ENCODE measurements at regions not wholly inside any gene's neighbourhood (a gene's known extent, or its start where the extent isn't known, plus 50 kb on each side); places are given as distances from the start of the nearest gene placed in this dataset.
"Not testable (repeated sequence)": the region's sequence is repeated elsewhere in the genome, so short reads cannot be mapped to it uniquely, and the experiment has no call there.

DNA sequence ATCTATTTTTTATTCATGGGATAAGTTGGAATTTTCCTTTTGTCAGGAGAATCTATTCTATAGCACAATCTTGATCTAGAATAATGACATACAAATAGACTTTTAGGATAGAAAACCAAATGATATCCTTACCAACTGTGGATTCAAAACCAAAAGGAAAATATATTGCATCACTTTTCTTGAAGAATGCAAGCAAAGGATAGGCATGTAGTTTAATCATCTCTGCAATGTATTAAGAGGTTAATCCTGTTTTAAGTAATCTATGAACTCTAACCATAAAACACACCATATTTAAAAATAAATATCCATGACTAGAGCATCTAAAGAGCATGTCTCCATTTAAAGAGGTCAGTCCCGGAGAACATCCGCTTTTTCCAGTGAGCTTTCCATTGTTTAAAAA, 106.7 kb upstream of the CNKSR3 start:
- no peaks in the 10 kb centered on the region for H3K36me3 ChIP-seq (ENCODE audit: control insufficient read depth, insufficient read depth, low read length)
- TF ChIP-seq, protein P1, sequence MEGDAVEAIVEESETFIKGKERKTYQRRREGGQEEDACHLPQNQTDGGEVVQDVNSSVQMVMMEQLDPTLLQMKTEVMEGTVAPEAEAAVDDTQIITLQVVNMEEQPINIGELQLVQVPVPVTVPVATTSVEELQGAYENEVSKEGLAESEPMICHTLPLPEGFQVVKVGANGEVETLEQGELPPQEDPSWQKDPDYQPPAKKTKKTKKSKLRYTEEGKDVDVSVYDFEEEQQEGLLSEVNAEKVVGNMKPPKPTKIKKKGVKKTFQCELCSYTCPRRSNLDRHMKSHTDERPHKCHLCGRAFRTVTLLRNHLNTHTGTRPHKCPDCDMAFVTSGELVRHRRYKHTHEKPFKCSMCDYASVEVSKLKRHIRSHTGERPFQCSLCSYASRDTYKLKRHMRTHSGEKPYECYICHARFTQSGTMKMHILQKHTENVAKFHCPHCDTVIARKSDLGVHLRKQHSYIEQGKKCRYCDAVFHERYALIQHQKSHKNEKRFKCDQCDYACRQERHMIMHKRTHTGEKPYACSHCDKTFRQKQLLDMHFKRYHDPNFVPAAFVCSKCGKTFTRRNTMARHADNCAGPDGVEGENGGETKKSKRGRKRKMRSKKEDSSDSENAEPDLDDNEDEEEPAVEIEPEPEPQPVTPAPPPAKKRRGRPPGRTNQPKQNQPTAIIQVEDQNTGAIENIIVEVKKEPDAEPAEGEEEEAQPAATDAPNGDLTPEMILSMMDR (IDR thresholded peaks at IDR 0.05; ENCODE audit: insufficient read depth, low read length, poor library complexity, severe bottlenecking): no peak
- DNase-seq (ENCODE audit: low read depth): no peak
- no peaks in the 10 kb centered on the region for H3K27me3 ChIP-seq (ENCODE audit: control insufficient read depth, insufficient read depth, low read length)
- no peak overlapping the region for H3K4me3 ChIP-seq (ENCODE audit: low read depth, low read length)

DNA sequence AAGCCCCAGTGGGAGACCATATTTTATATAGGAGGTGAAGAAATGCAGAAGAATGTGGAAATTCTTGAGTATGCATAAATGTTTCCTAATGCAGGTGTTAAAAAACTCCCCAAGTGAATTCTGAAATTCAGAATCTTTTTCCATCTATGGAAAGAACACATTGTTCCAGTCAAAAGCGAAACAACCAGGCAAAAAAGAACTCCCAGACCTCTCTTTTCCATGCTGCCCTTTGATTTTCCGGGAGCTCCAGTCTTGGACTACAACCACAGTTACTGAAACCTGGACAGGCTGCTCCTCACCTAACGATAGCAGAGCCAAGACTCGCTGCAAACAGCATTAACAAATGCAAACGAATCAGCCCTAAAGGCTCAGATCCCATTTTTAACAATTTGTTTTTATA, 108.7 kb upstream of the CNKSR3 start:
- DNase-seq (ENCODE audit: low read depth): no peak
- TF ChIP-seq, protein P1 (IDR thresholded peaks at IDR 0.05; ENCODE audit: insufficient read depth, low read length, poor library complexity, severe bottlenecking): no peak
- Histone ChIP-seq H3K4me3 (ENCODE audit: low read depth, low read length) (no peak overlapping the region), H3K27me3 (ENCODE audit: control insufficient read depth, insufficient read depth, low read length) (no peaks in the 10 kb centered on the region), H3K36me3 (ENCODE audit: control insufficient read depth, insufficient read depth, low read length) (no peaks in the 10 kb centered on the region)

DNA sequence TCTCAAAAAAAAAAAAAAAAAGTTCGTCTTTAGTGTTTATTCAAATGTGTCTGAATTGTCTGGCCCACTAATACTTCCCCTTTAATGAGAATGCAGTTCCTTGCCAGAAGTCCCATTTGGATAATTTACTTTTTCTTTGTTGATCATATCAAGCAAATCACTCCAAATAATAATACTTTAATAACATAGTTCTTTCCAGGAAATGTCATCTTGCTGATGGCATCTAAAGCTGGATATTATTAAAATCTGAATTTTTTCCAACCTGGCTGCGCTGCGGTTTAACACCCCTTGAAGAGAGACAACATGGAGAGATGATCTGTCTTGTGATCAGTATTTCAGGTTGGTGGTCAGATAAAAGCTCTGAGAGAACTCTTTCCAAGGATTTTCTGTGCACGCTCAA, 111.2 kb upstream of the CNKSR3 start:
- H3K36me3 ChIP-seq (ENCODE audit: control insufficient read depth, insufficient read depth, low read length): no peaks in the 10 kb centered on the region
- no peaks in the 10 kb centered on the region for H3K27me3 ChIP-seq (ENCODE audit: control insufficient read depth, insufficient read depth, low read length)
- TF ChIP-seq, protein P1 (IDR thresholded peaks at IDR 0.05; ENCODE audit: insufficient read depth, low read length, poor library complexity, severe bottlenecking): no peak
- no peak overlapping the region for H3K4me3 ChIP-seq (ENCODE audit: low read depth, low read length)
- DNase-seq (ENCODE audit: low read depth): no peak

DNA sequence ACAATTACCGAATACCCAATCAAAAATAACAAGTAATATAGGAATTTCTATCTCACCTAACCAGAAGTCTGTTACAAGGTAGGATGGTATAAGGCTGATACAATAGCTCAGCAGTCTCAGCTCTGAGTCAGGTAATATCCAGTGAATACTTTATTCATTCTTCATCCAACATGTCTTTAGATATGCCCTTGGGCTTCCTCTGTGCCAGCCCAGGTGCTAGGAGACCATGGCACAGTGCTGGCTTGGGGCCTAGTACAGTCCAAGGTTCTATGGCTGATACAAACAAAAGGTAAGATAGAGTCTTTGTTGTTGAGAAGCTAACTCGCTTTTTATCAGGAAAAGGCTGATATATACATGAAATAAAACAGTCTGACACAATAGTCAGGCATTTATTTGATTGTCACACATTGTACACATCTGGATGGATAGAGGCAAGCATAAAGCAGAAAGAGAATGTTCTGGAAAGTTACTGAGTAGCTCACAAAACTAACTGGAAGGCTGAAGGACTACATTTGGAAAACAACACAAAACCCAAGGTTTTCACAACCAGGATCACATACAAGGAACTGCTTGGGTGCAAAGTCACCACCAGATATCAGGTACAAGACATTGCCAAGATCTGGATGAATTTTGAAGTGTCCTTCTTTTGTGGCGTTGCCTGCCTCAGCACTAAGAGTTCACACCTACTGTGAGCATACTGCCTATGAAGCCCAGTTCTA, 110.4 kb upstream of the SCAF8 start:
- H3K27me3 ChIP-seq (ENCODE audit: control insufficient read depth, insufficient read depth, low read length): no peaks in the 10 kb centered on the region
- H3K4me3 ChIP-seq (ENCODE audit: low read depth, low read length): no peak overlapping the region
- no peaks in the 10 kb centered on the region for H3K36me3 ChIP-seq (ENCODE audit: control insufficient read depth, insufficient read depth, low read length)
- TF ChIP-seq, protein P1 (IDR thresholded peaks at IDR 0.05; ENCODE audit: insufficient read depth, low read length, poor library complexity, severe bottlenecking): no peak
- no peak for DNase-seq (ENCODE audit: low read depth)

DNA sequence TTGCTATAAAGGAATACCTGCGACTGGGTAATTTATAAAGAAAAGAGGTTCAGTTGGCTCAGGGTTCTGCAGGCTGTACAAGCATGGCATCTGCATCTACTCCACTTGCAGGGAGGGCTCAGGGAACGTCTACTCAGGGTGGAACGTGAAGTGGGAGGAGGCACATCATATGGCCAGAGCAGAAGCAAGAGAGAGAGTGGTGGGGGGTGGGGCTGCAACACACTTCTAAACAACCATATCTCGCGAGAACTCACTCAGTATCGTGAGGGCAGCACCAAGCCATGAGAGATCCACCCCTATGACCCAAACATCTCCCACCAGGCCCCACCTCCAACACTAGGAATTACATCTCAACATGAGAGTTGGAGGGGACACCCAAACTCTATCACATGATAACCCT, 109.8 kb upstream of the SCAF8 start:
- H3K36me3 ChIP-seq (ENCODE audit: control insufficient read depth, insufficient read depth, low read length): no peaks in the 10 kb centered on the region
- H3K4me3 ChIP-seq (ENCODE audit: low read depth, low read length): no peak overlapping the region
- TF ChIP-seq, protein P1 (IDR thresholded peaks at IDR 0.05; ENCODE audit: insufficient read depth, low read length, poor library complexity, severe bottlenecking): no peak
- DNase-seq (ENCODE audit: low read depth): no peak
- H3K27me3 ChIP-seq (ENCODE audit: control insufficient read depth, insufficient read depth, low read length): no peaks in the 10 kb centered on the region

DNA sequence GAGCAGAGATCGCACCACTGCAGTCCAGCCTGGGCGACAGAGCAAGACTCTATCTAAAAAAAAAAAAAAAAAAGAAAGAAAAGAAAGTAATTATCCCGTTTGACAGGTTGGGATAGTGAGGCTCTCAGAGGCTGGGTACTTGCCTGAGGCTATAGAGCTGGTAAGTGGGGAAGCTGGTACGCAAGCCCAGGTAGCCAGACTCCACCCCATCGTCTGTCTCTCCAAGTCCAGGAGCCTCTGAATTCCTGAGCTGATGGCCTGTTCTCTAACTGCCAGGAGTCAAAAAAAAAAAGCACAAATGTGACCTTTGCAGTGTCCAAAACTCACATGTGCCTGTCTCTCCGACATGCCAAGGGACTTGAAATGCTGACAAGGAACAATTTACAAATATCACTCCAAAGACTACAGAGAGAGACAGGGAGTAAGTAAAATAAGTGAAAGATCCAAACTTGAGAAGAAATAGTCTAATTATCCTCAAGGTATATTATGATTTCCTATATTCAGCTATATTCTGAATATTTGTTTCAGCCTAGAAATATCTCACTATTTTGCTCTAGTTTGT, 109.1 kb upstream of the SCAF8 start:
- no peak for DNase-seq (ENCODE audit: low read depth)
- Histone ChIP-seq H3K36me3 (ENCODE audit: control insufficient read depth, insufficient read depth, low read length) (no peaks in the 10 kb centered on the region), H3K4me3 (ENCODE audit: low read depth, low read length) (no peak overlapping the region), H3K27me3 (ENCODE audit: control insufficient read depth, insufficient read depth, low read length) (no peaks in the 10 kb centered on the region)
- TF ChIP-seq, protein P1 (IDR thresholded peaks at IDR 0.05; ENCODE audit: insufficient read depth, low read length, poor library complexity, severe bottlenecking): no peak

DNA sequence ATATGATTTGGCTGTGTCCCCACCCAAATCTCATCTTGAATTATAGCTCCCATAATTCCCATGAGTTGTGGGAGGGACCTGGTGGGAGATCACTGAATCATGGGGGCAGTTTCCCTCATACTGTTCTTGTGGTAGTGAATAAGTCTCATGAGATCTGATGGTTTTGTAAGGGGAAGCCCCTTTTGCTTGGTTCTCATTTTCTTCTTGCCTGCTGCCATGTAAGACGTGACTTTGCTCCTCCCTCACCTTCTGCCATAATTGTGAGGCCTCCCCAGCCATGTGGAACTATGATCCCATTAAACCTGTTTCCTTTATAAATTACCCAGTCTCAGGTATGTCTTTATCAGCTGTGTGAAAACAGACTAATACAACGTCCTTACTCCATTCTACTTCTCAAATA, 108.5 kb upstream of the SCAF8 start:
- not testable (repeated sequence) for H3K36me3 ChIP-seq (ENCODE audit: control insufficient read depth, insufficient read depth, low read length); DNase-seq (ENCODE audit: low read depth); H3K4me3 ChIP-seq (ENCODE audit: low read depth, low read length); H3K27me3 ChIP-seq (ENCODE audit: control insufficient read depth, insufficient read depth, low read length)
